ENCODE measurements at regions not wholly inside any gene's neighbourhood (a gene's known extent, or its start where the extent isn't known, plus 50 kb on each side); places are given as distances from the start of the nearest gene placed in this dataset.

GRCh38 chr5:81914696-81915095, 57.1 kb upstream of the ATG10 start:
- CTCF ChIA-PET = no interaction called here
- Mint-ChIP-seq H3K27me3 (ENCODE audit: low read depth) (peaks cover 4% of the 10 kb centered on the region), H3K4me3 (no peak overlapping the region), H3K36me3 (ENCODE audit: low read depth) (no peaks in the 10 kb centered on the region), H3K27ac (no peak overlapping the region), H3K4me1 (ENCODE audit: low read depth) (no peaks in the 10 kb centered on the region), H3K9me3 (ENCODE audit: insufficient read depth) (no peaks in the 10 kb centered on the region)
- DNase-seq = no peak
- ATAC-seq = no peak
- POLR2A ChIA-PET = no interaction called here

- CTCF ChIA-PET = no interaction called here
- no peaks in the 10 kb centered on the region for H3K4me1 Mint-ChIP-seq (ENCODE audit: low read depth)
- H3K4me3 Mint-ChIP-seq = no peak overlapping the region
- no peak for ATAC-seq
- no peak for DNase-seq
- H3K36me3 Mint-ChIP-seq (ENCODE audit: low read depth) = no peaks in the 10 kb centered on the region
- H3K9me3 Mint-ChIP-seq (ENCODE audit: insufficient read depth) = no peaks in the 10 kb centered on the region
- POLR2A ChIA-PET = no interaction called here
- peaks cover 3% of the 10 kb centered on the region for H3K27me3 Mint-ChIP-seq (ENCODE audit: low read depth)
- no peak overlapping the region for H3K27ac Mint-ChIP-seq
Observed at GRCh38 chr5:81912933-81913332, 58.9 kb upstream of the ATG10 start.

- H3K4me3 Mint-ChIP-seq = no peak overlapping the region
- ATAC-seq = no peak
- H3K9me3 Mint-ChIP-seq (ENCODE audit: insufficient read depth) = no peaks in the 10 kb centered on the region
- POLR2A ChIA-PET = no interaction called here
- DNase-seq = no peak
- H3K4me1 Mint-ChIP-seq (ENCODE audit: low read depth) = no peaks in the 10 kb centered on the region
- no peak overlapping the region for H3K27ac Mint-ChIP-seq
- H3K27me3 Mint-ChIP-seq (ENCODE audit: low read depth) = no peaks in the 10 kb centered on the region
- CTCF ChIA-PET = no interaction called here
- no peaks in the 10 kb centered on the region for H3K36me3 Mint-ChIP-seq (ENCODE audit: low read depth)
Observed at GRCh38 chr5:81909677-81910076, 62.1 kb upstream of the ATG10 start.

- CTCF ChIA-PET = no interaction called here
- no peaks in the 10 kb centered on the region for H3K4me1 Mint-ChIP-seq (ENCODE audit: low read depth)
- no peaks in the 10 kb centered on the region for H3K36me3 Mint-ChIP-seq (ENCODE audit: low read depth)
- H3K27me3 Mint-ChIP-seq (ENCODE audit: low read depth) = no peaks in the 10 kb centered on the region
- no peak overlapping the region for H3K27ac Mint-ChIP-seq
- DNase-seq (no peak), ATAC-seq (no peak)
- H3K9me3 Mint-ChIP-seq (ENCODE audit: insufficient read depth) = no peaks in the 10 kb centered on the region
- POLR2A ChIA-PET = no interaction called here
- no peak overlapping the region for H3K4me3 Mint-ChIP-seq
Observed at GRCh38 chr5:81908771-81909170, 63.1 kb upstream of the ATG10 start.

- Mint-ChIP-seq H3K9me3 (ENCODE audit: insufficient read depth) (no peaks in the 10 kb centered on the region), H3K27ac (no peak overlapping the region), H3K27me3 (ENCODE audit: low read depth) (no peaks in the 10 kb centered on the region), H3K36me3 (ENCODE audit: low read depth) (no peaks in the 10 kb centered on the region), H3K4me3 (no peak overlapping the region), H3K4me1 (ENCODE audit: low read depth) (no peaks in the 10 kb centered on the region)
- ChIA-PET POLR2A (no interaction called here), CTCF (no interaction called here)
- ATAC-seq = no peak
- no peak for DNase-seq
Observed at GRCh38 chr5:81908044-81908443, 63.8 kb upstream of the ATG10 start.

- no peak for DNase-seq
- CTCF ChIA-PET = no interaction called here
- no peaks in the 10 kb centered on the region for H3K36me3 Mint-ChIP-seq (ENCODE audit: low read depth)
- POLR2A ChIA-PET = no interaction called here
- ATAC-seq = no peak
- no peak overlapping the region for H3K4me3 Mint-ChIP-seq
- no peak overlapping the region for H3K27ac Mint-ChIP-seq
- H3K4me1 Mint-ChIP-seq (ENCODE audit: low read depth) = no peaks in the 10 kb centered on the region
- no peaks in the 10 kb centered on the region for H3K9me3 Mint-ChIP-seq (ENCODE audit: insufficient read depth)
- H3K27me3 Mint-ChIP-seq (ENCODE audit: low read depth) = no peaks in the 10 kb centered on the region
Observed at GRCh38 chr5:81907012-81907635, 64.7 kb upstream of the ATG10 start.

GRCh38 chr5:81906086-81906485, 65.7 kb upstream of the ATG10 start:
- Mint-ChIP-seq H3K4me1 (ENCODE audit: low read depth) (no peaks in the 10 kb centered on the region), H3K27me3 (ENCODE audit: low read depth) (no peaks in the 10 kb centered on the region), H3K9me3 (ENCODE audit: insufficient read depth) (peaks cover 7% of the 10 kb centered on the region), H3K27ac (no peak overlapping the region), H3K36me3 (ENCODE audit: low read depth) (no peaks in the 10 kb centered on the region), H3K4me3 (no peak overlapping the region)
- ChIA-PET POLR2A (interaction anchor here (0.6 kb wide), 2 partner anchors 507 to 1372 kb away, joined by 5 read pairs; no protein-coding TSS in a partner anchor), CTCF (no interaction called here)
- DNase-seq = no peak
- ATAC-seq = no peak

GRCh38 chr5:81904861-81905260, 67.0 kb upstream of the ATG10 start:
- Mint-ChIP-seq H3K27me3 (ENCODE audit: low read depth) (no peaks in the 10 kb centered on the region), H3K9me3 (ENCODE audit: insufficient read depth) (peaks cover 17% of the 10 kb centered on the region), H3K27ac (no peak overlapping the region), H3K4me3 (no peak overlapping the region), H3K4me1 (ENCODE audit: low read depth) (no peaks in the 10 kb centered on the region), H3K36me3 (ENCODE audit: low read depth) (no peaks in the 10 kb centered on the region)
- POLR2A ChIA-PET = no interaction called here
- ATAC-seq = no peak
- DNase-seq = no peak
- CTCF ChIA-PET = no interaction called here

- ChIA-PET CTCF (no interaction called here), POLR2A (no interaction called here)
- H3K9me3 Mint-ChIP-seq (ENCODE audit: insufficient read depth) = peaks cover 18% of the 10 kb centered on the region
- H3K36me3 Mint-ChIP-seq (ENCODE audit: low read depth) = no peaks in the 10 kb centered on the region
- DNase-seq (no peak), ATAC-seq (no peak)
- no peak overlapping the region for H3K27ac Mint-ChIP-seq
- no peaks in the 10 kb centered on the region for H3K4me1 Mint-ChIP-seq (ENCODE audit: low read depth)
- H3K4me3 Mint-ChIP-seq = no peak overlapping the region
- H3K27me3 Mint-ChIP-seq (ENCODE audit: low read depth) = no peaks in the 10 kb centered on the region
Observed at GRCh38 chr5:81904166-81904565, 67.7 kb upstream of the ATG10 start.

GRCh38 chr5:81901586-81901985, 70.2 kb upstream of the ATG10 start:
- Mint-ChIP-seq H3K27ac (no peak overlapping the region), H3K27me3 (ENCODE audit: low read depth) (no peaks in the 10 kb centered on the region), H3K4me1 (ENCODE audit: low read depth) (no peaks in the 10 kb centered on the region), H3K9me3 (ENCODE audit: insufficient read depth) (peaks cover 18% of the 10 kb centered on the region), H3K4me3 (no peak overlapping the region), H3K36me3 (ENCODE audit: low read depth) (no peaks in the 10 kb centered on the region)
- ChIA-PET POLR2A (no interaction called here), CTCF (no interaction called here)
- DNase-seq (no peak), ATAC-seq (no peak)

GRCh38 chr5:81899123-81899522, 72.7 kb upstream of the ATG10 start:
- DNase-seq (no peak), ATAC-seq (no peak)
- Mint-ChIP-seq H3K36me3 (ENCODE audit: low read depth) (no peaks in the 10 kb centered on the region), H3K4me1 (ENCODE audit: low read depth) (no peaks in the 10 kb centered on the region), H3K27ac (no peak overlapping the region), H3K4me3 (no peak overlapping the region), H3K27me3 (ENCODE audit: low read depth) (no peaks in the 10 kb centered on the region), H3K9me3 (ENCODE audit: insufficient read depth) (peaks cover 18% of the 10 kb centered on the region)
- POLR2A ChIA-PET = interaction anchor here (0.6 kb wide), 1 partner anchor 102 kb away, joined by 3 read pairs; no protein-coding TSS in a partner anchor
- CTCF ChIA-PET = no interaction called here

GRCh38 chr5:81898403-81898802, 73.4 kb upstream of the ATG10 start:
- Mint-ChIP-seq H3K4me1 (ENCODE audit: low read depth) (no peaks in the 10 kb centered on the region), H3K27me3 (ENCODE audit: low read depth) (no peaks in the 10 kb centered on the region), H3K9me3 (ENCODE audit: insufficient read depth) (peaks cover 18% of the 10 kb centered on the region), H3K4me3 (no peak overlapping the region), H3K27ac (no peak overlapping the region), H3K36me3 (ENCODE audit: low read depth) (no peaks in the 10 kb centered on the region)
- ATAC-seq = no peak
- ChIA-PET POLR2A (no interaction called here), CTCF (no interaction called here)
- DNase-seq = no peak

- DNase-seq (no peak), ATAC-seq (no peak)
- H3K36me3 Mint-ChIP-seq (ENCODE audit: low read depth) = no peaks in the 10 kb centered on the region
- no peaks in the 10 kb centered on the region for H3K4me1 Mint-ChIP-seq (ENCODE audit: low read depth)
- peaks cover 17% of the 10 kb centered on the region for H3K9me3 Mint-ChIP-seq (ENCODE audit: insufficient read depth)
- H3K4me3 Mint-ChIP-seq = no peak overlapping the region
- H3K27ac Mint-ChIP-seq = no peak overlapping the region
- H3K27me3 Mint-ChIP-seq (ENCODE audit: low read depth) = no peaks in the 10 kb centered on the region
- ChIA-PET POLR2A (interaction anchor here (0.8 kb wide), 1 partner anchor 75 kb away, joined by 3 read pairs; the partner anchor contains the start of gene ATG10), CTCF (no interaction called here)
Observed at GRCh38 chr5:81896764-81897163, 75.1 kb upstream of the ATG10 start.
